ENCODE measurements at regions not wholly inside any gene's neighbourhood (a gene's known extent, or its start where the extent isn't known, plus 50 kb on each side); places are given as distances from the start of the nearest gene placed in this dataset.

DNA sequence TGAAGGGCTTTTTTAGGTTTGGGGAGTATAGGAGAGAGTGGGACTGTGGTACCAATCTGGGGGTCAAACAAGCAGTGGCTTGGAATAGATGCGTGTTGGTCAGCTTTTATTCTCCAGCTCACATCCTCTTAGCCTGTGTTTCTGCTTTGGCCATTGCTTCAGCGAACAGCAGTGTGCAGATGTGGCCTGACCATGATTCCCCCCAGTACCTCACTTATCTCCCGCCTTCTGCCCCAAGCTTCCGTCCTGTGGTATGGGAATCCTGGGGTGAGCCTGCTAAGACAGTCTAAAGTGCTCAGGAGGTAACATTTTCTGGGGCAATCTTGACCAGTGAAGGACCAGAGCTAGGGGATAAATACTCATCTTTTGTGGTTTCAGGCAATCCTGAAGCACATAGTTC, 84.9 kb upstream of the TNP1 start:
- H4K20me1 ChIP-seq (ENCODE audit: control insufficient read depth, insufficient read depth), result no peaks in the 10 kb centered on the region
- FAIRE-seq (no peak), DNase-seq (ENCODE audit: low read depth, low spot score) (no peak), ATAC-seq (no peak)
- BruUV-seq (replicated peaks), result no TSS peak
- WGBS (ENCODE audit: insufficient coverage, insufficient replicate concordance, low lambda C conversion rate, missing lambda C conversion rate), result 33% methylated on average over 4 of the region's 4 CpGs
- TF ChIP-seq EED (IDR thresholded peaks at IDR 0.05; ENCODE audit: low read depth) (no peak), SUZ12 (IDR thresholded peaks at IDR 0.05; ENCODE audit: unreplicated experiment) (no peak), MXI1 (IDR thresholded peaks at IDR 0.05; ENCODE audit: low read depth, low read length) (no peak), ATF7 (IDR thresholded peaks at IDR 0.05; ENCODE audit: low read depth) (no peak), MTA3 (IDR thresholded peaks at IDR 0.05; ENCODE audit: borderline replicate concordance, low read length) (no peak), HDAC6 (IDR thresholded peaks at IDR 0.05; ENCODE audit: unreplicated experiment) (no peak), MYC (IDR thresholded peaks at IDR 0.05; ENCODE audit: insufficient read depth, insufficient read length, insufficient replicate concordance, low read length, severe bottlenecking) (no peak)
- TF ChIP-seq, protein P1, sequence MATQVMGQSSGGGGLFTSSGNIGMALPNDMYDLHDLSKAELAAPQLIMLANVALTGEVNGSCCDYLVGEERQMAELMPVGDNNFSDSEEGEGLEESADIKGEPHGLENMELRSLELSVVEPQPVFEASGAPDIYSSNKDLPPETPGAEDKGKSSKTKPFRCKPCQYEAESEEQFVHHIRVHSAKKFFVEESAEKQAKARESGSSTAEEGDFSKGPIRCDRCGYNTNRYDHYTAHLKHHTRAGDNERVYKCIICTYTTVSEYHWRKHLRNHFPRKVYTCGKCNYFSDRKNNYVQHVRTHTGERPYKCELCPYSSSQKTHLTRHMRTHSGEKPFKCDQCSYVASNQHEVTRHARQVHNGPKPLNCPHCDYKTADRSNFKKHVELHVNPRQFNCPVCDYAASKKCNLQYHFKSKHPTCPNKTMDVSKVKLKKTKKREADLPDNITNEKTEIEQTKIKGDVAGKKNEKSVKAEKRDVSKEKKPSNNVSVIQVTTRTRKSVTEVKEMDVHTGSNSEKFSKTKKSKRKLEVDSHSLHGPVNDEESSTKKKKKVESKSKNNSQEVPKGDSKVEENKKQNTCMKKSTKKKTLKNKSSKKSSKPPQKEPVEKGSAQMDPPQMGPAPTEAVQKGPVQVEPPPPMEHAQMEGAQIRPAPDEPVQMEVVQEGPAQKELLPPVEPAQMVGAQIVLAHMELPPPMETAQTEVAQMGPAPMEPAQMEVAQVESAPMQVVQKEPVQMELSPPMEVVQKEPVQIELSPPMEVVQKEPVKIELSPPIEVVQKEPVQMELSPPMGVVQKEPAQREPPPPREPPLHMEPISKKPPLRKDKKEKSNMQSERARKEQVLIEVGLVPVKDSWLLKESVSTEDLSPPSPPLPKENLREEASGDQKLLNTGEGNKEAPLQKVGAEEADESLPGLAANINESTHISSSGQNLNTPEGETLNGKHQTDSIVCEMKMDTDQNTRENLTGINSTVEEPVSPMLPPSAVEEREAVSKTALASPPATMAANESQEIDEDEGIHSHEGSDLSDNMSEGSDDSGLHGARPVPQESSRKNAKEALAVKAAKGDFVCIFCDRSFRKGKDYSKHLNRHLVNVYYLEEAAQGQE (IDR thresholded peaks at IDR 0.05; ENCODE audit: low read depth, low read length), result no peak
- TF ChIP-seq, protein P2, sequence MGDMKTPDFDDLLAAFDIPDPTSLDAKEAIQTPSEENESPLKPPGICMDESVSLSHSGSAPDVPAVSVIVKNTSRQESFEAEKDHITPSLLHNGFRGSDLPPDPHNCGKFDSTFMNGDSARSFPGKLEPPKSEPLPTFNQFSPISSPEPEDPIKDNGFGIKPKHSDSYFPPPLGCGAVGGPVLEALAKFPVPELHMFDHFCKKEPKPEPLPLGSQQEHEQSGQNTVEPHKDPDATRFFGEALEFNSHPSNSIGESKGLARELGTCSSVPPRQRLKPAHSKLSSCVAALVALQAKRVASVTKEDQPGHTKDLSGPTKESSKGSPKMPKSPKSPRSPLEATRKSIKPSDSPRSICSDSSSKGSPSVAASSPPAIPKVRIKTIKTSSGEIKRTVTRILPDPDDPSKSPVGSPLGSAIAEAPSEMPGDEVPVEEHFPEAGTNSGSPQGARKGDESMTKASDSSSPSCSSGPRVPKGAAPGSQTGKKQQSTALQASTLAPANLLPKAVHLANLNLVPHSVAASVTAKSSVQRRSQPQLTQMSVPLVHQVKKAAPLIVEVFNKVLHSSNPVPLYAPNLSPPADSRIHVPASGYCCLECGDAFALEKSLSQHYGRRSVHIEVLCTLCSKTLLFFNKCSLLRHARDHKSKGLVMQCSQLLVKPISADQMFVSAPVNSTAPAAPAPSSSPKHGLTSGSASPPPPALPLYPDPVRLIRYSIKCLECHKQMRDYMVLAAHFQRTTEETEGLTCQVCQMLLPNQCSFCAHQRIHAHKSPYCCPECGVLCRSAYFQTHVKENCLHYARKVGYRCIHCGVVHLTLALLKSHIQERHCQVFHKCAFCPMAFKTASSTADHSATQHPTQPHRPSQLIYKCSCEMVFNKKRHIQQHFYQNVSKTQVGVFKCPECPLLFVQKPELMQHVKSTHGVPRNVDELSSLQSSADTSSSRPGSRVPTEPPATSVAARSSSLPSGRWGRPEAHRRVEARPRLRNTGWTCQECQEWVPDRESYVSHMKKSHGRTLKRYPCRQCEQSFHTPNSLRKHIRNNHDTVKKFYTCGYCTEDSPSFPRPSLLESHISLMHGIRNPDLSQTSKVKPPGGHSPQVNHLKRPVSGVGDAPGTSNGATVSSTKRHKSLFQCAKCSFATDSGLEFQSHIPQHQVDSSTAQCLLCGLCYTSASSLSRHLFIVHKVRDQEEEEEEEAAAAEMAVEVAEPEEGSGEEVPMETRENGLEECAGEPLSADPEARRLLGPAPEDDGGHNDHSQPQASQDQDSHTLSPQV (IDR thresholded peaks at IDR 0.05), result no peak
- TF ChIP-seq, protein P3, sequence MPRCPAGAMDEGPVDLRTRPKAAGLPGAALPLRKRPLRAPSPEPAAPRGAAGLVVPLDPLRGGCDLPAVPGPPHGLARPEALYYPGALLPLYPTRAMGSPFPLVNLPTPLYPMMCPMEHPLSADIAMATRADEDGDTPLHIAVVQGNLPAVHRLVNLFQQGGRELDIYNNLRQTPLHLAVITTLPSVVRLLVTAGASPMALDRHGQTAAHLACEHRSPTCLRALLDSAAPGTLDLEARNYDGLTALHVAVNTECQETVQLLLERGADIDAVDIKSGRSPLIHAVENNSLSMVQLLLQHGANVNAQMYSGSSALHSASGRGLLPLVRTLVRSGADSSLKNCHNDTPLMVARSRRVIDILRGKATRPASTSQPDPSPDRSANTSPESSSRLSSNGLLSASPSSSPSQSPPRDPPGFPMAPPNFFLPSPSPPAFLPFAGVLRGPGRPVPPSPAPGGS (IDR thresholded peaks at IDR 0.05; ENCODE audit: borderline replicate concordance, insufficient read depth, low read depth, low read length, poor library complexity, severe bottlenecking), result no peak
- no peaks in the 10 kb centered on the region for H3K36me3 ChIP-seq (ENCODE audit: control insufficient read depth in 2 of 2, insufficient read depth in 2 of 2, low read length in 1 of 2)
- RAD21 ChIA-PET (ENCODE audit: unreplicated experiment), result no interaction called here
- POLR2A ChIA-PET, result no interaction called here
- intact Hi-C loops (cut with micrococcal nuclease; ENCODE audit: unreplicated experiment), result no loop called here
- H3K9ac ChIP-seq (ENCODE audit: control insufficient read depth, insufficient read depth, low read length), result no peak overlapping the region
- H3K4me3 ChIP-seq, result no peak overlapping the region
- CTCF ChIA-PET, result no interaction called here
- in situ Hi-C loops (cut with MboI), result no loop called here
- H2AFZ ChIP-seq (ENCODE audit: control insufficient read depth, low read depth, low read length), result no peak overlapping the region
- H3K9me3 ChIP-seq (replicated peaks; ENCODE audit: control insufficient read depth, insufficient read depth, low read length), result peaks cover 1% of the 10 kb centered on the region; the same call in 1 of the 3 replicates
- H3K4me1 ChIP-seq (ENCODE audit: control insufficient read depth, insufficient read depth, low read length), result 0 out of 2 replicates have a peak, but pooled peaks cover 3% of the 10 kb centered on the region
- H3K27me3 ChIP-seq (replicated peaks in 1 of 2; ENCODE audit: control insufficient read depth in 2 of 2, insufficient read depth in 2 of 2, low read length in 1 of 2), result no peaks in the 10 kb centered on the region
- no peaks in the 10 kb centered on the region for H3K79me2 ChIP-seq (ENCODE audit: control insufficient read depth, insufficient read depth, low read length)
- H3K4me2 ChIP-seq (ENCODE audit: control insufficient read depth, insufficient read depth), result no peak overlapping the region
- SMC1A ChIA-PET (ENCODE audit: uncharacterized antibody, unreplicated experiment), result interaction anchor here (0.6 kb wide), 1 partner anchor 97 kb away, joined by 3 read pairs; no protein-coding TSS in a partner anchor
- no peak overlapping the region for H3K27ac ChIP-seq (ENCODE audit: control insufficient read depth, insufficient read depth)

Data from GM12878 (cell line).